ENCODE measurements at regions not wholly inside any gene's neighbourhood (a gene's known extent, or its start where the extent isn't known, plus 50 kb on each side); places are given as distances from the start of the nearest gene placed in this dataset.

DNA sequence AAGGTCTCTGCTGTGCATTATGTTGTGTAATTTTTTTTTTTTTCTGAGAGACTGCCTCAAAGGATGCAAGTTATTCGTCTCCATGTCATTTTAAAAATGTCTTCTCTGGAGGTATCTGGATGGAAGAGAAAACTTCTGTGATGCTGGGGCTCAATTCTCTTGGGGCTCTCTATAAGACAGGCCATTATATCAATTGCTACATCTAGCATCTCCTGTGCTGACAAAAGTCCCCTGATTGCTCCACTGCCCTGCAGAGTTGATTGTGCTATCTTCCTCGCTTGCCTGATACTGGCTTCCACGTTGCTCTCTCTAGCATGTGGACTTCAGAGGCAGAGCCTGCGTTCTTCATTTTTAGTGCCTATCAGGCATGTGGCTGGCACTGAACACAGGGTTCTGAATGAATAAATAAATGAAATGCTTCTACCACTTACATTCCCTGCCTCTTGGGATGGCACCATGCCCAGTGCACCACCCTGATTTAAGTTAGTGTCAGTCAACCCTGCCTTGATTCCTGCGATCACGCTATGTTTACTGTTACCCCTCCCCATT is 1035.5 kb upstream of the EEF2KMT start:
- TF ChIP-seq, protein P1, sequence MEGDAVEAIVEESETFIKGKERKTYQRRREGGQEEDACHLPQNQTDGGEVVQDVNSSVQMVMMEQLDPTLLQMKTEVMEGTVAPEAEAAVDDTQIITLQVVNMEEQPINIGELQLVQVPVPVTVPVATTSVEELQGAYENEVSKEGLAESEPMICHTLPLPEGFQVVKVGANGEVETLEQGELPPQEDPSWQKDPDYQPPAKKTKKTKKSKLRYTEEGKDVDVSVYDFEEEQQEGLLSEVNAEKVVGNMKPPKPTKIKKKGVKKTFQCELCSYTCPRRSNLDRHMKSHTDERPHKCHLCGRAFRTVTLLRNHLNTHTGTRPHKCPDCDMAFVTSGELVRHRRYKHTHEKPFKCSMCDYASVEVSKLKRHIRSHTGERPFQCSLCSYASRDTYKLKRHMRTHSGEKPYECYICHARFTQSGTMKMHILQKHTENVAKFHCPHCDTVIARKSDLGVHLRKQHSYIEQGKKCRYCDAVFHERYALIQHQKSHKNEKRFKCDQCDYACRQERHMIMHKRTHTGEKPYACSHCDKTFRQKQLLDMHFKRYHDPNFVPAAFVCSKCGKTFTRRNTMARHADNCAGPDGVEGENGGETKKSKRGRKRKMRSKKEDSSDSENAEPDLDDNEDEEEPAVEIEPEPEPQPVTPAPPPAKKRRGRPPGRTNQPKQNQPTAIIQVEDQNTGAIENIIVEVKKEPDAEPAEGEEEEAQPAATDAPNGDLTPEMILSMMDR (IDR thresholded peaks at IDR 0.05) = no peak
- TF ChIP-seq POLR2A (IDR thresholded peaks at IDR 0.05) (no peak), POLR2AphosphoS5 (IDR thresholded peaks at IDR 0.05) (no peak), EP300 (IDR thresholded peaks at IDR 0.05) (no peak)
